ENCODE measurements at regions not wholly inside any gene's neighbourhood (a gene's known extent, or its start where the extent isn't known, plus 50 kb on each side); places are given as distances from the start of the nearest gene placed in this dataset.

- no peak overlapping the region for H3K27ac ChIP-seq (replicated peaks)
- DNase-seq (ENCODE audit: low read depth in 1 of 2, low spot score in 1 of 2) = no peak
- TF ChIP-seq, protein P1, sequence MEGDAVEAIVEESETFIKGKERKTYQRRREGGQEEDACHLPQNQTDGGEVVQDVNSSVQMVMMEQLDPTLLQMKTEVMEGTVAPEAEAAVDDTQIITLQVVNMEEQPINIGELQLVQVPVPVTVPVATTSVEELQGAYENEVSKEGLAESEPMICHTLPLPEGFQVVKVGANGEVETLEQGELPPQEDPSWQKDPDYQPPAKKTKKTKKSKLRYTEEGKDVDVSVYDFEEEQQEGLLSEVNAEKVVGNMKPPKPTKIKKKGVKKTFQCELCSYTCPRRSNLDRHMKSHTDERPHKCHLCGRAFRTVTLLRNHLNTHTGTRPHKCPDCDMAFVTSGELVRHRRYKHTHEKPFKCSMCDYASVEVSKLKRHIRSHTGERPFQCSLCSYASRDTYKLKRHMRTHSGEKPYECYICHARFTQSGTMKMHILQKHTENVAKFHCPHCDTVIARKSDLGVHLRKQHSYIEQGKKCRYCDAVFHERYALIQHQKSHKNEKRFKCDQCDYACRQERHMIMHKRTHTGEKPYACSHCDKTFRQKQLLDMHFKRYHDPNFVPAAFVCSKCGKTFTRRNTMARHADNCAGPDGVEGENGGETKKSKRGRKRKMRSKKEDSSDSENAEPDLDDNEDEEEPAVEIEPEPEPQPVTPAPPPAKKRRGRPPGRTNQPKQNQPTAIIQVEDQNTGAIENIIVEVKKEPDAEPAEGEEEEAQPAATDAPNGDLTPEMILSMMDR (IDR thresholded peaks at IDR 0.05; ENCODE audit: insufficient read depth, low read length) = no peak
- no peak for TF ChIP-seq REST (IDR thresholded peaks at IDR 0.05; ENCODE audit: insufficient replicate concordance, low read depth)
- no peak for TF ChIP-seq POLR2AphosphoS5 (IDR thresholded peaks at IDR 0.05; ENCODE audit: low read depth)
- no peak for TF ChIP-seq SPI1 (IDR thresholded peaks at IDR 0.05; ENCODE audit: borderline replicate concordance, low read depth)
- no peak for TF ChIP-seq GABPA (IDR thresholded peaks at IDR 0.05; ENCODE audit: low read depth)
- H3K4me3 ChIP-seq (replicated peaks; ENCODE audit: insufficient read depth, low read length) = no peak overlapping the region
- peaks cover 6% of the 10 kb centered on the region for H3K27me3 ChIP-seq (ENCODE audit: insufficient read depth, poor library complexity, severe bottlenecking)
Observed at GRCh38 chr13:34758628-34759027, 183.4 kb upstream of the NBEA start.

GRCh38 chr13:34762312-34762711, 179.8 kb upstream of the NBEA start:
- Histone ChIP-seq H3K4me3 (replicated peaks; ENCODE audit: insufficient read depth, low read length) (no peak overlapping the region), H3K27me3 (ENCODE audit: insufficient read depth, poor library complexity, severe bottlenecking) (peaks cover 6% of the 10 kb centered on the region), H3K27ac (replicated peaks) (no peak overlapping the region)
- DNase-seq (ENCODE audit: low read depth in 1 of 2, low spot score in 1 of 2) = no peak
- TF ChIP-seq GABPA (IDR thresholded peaks at IDR 0.05; ENCODE audit: low read depth) (no peak), SPI1 (IDR thresholded peaks at IDR 0.05; ENCODE audit: borderline replicate concordance, low read depth) (no peak), REST (IDR thresholded peaks at IDR 0.05; ENCODE audit: insufficient replicate concordance, low read depth) (no peak), POLR2AphosphoS5 (IDR thresholded peaks at IDR 0.05; ENCODE audit: low read depth) (no peak)
- TF ChIP-seq, protein P1 (IDR thresholded peaks at IDR 0.05; ENCODE audit: insufficient read depth, low read length) = no peak

GRCh38 chr13:34764246-34764645, 177.8 kb upstream of the NBEA start:
- no peak for TF ChIP-seq POLR2AphosphoS5 (IDR thresholded peaks at IDR 0.05; ENCODE audit: low read depth)
- TF ChIP-seq, protein P1 (IDR thresholded peaks at IDR 0.05; ENCODE audit: insufficient read depth, low read length) = no peak
- TF ChIP-seq GABPA (IDR thresholded peaks at IDR 0.05; ENCODE audit: low read depth) = no peak
- peaks cover 8% of the 10 kb centered on the region for H3K27me3 ChIP-seq (ENCODE audit: insufficient read depth, poor library complexity, severe bottlenecking)
- H3K27ac ChIP-seq (replicated peaks) = no peak overlapping the region
- no peak overlapping the region for H3K4me3 ChIP-seq (replicated peaks; ENCODE audit: insufficient read depth, low read length)
- DNase-seq (ENCODE audit: low read depth in 1 of 2, low spot score in 1 of 2) = no peak

DNA sequence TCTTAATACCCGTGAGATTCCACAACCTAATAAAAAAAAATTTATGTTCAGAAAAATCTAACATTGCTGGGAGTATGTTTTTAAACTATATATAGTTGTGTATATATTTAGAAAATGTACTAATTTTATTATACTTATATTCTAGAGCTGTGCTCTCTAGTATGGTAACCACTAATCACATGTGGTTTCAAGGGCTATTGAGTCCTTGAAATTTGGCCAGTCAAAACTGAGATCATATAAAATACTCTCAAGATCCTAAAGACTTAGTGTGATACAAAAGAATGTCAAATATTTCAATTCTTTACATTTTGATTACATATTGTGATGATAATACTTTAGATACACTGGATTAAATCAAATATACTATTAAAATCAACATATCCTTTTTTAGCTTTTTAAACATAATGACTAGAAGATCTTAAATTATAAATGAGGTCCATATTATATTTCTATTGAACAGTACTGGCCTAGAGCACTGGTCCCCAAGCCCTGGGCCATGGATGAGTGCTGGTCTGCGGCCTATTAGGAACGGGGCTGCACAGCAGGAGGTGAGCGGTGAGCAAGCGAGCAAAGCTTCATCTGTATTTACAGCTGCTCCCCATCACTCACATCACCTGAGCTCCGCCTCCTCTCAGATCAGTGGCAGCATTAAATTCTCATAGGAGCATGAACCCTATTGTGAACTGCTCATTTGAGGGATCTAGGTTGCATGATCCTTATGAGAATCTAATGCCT, 176.5 kb upstream of the NBEA start:
- DNase-seq (ENCODE audit: low read depth in 1 of 2, low spot score in 1 of 2) = no peak
- no peak overlapping the region for H3K27ac ChIP-seq (replicated peaks)
- peaks cover 2% of the 10 kb centered on the region for H3K27me3 ChIP-seq (ENCODE audit: insufficient read depth, poor library complexity, severe bottlenecking)
- no peak overlapping the region for H3K4me3 ChIP-seq (replicated peaks; ENCODE audit: insufficient read depth, low read length)
- no peak for TF ChIP-seq REST (IDR thresholded peaks at IDR 0.05; ENCODE audit: insufficient replicate concordance, low read depth)
- TF ChIP-seq GABPA (IDR thresholded peaks at IDR 0.05; ENCODE audit: low read depth) = no peak
- TF ChIP-seq, protein P1 (IDR thresholded peaks at IDR 0.05; ENCODE audit: insufficient read depth, low read length) = no peak
- no peak for TF ChIP-seq POLR2AphosphoS5 (IDR thresholded peaks at IDR 0.05; ENCODE audit: low read depth)
- TF ChIP-seq SPI1 (IDR thresholded peaks at IDR 0.05; ENCODE audit: borderline replicate concordance, low read depth) = no peak

Measured in HL-60 (cell line).